Chondrocyte (in vitro differentiated cells): ENCODE measurements at regions not wholly inside any gene's neighbourhood (a gene's known extent, or its start where the extent isn't known, plus 50 kb on each side); places are given as distances from the start of the nearest gene placed in this dataset.

Experiments used
- DNase-seq: peaks from one replicate; pipeline ENCODE4 v3.0.0; 2021; ENCODE audit warnings: mixed read lengths, low spot score
- H3K27ac Mint-ChIP-seq: one replicate; pipeline ENCODE4 v1.8.0; 2021; ENCODE audit warnings: mild to moderate bottlenecking, moderate library complexity, mixed read lengths; ENCODE audit not compliant: unreplicated experiment
- H3K27me3 Mint-ChIP-seq: 2 replicates; pipeline ENCODE4 v1.8.0; 2021; ENCODE audit warnings: low read depth, mixed read lengths
- H3K36me3 Mint-ChIP-seq: 2 replicates; pipeline ENCODE4 v1.8.0; 2021; ENCODE audit warnings: low read depth, mixed read lengths
- H3K4me1 Mint-ChIP-seq: 2 replicates; pipeline ENCODE4 v1.8.0; 2021; ENCODE audit warnings: low read depth, mild to moderate bottlenecking, mixed read lengths
- H3K4me3 Mint-ChIP-seq: one replicate; pipeline ENCODE4 v1.8.0; 2021; ENCODE audit warnings: mild to moderate bottlenecking, moderate library complexity, mixed read lengths; ENCODE audit not compliant: unreplicated experiment
- H3K9me3 Mint-ChIP-seq: 2 replicates; pipeline ENCODE4 v1.8.0; 2021; ENCODE audit warnings: low read depth, mixed read lengths
- TF ChIP-seq, protein P1 (sequence below): fragments of 200-600 bp; sonication (generic); IDR thresholded peaks from 2 replicates; pipeline ENCODE4 v1.5.0; 2021; ENCODE audit warnings: antibody characterized with exemption, mild to moderate bottlenecking, moderate library complexity

DNA sequence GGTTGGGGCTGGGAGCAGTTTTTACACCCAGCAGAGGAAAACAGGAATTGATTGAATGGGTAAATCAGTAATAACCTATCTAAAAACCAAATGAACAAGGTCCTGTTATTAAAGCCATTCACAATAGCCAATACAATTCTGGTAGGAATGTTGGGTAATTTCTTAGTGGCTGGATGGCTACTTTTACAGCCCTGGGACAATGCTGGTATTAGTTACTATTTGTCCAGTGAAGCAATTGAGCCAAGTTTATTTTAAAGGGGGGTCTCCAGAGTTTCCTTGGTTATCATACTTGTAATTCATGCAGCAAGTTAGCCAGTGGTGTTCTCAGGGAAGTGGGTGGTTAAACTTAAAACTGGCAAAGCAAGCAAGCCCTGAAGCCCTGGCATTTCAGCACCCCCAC is 92.3 kb upstream of the STARD13 start:
- H3K36me3 Mint-ChIP-seq, result no peaks in the 10 kb centered on the region
- H3K27ac Mint-ChIP-seq, result no peak overlapping the region
- no peaks in the 10 kb centered on the region for H3K27me3 Mint-ChIP-seq
- H3K4me1 Mint-ChIP-seq, result peaks cover 5% of the 10 kb centered on the region
- TF ChIP-seq, protein P1, sequence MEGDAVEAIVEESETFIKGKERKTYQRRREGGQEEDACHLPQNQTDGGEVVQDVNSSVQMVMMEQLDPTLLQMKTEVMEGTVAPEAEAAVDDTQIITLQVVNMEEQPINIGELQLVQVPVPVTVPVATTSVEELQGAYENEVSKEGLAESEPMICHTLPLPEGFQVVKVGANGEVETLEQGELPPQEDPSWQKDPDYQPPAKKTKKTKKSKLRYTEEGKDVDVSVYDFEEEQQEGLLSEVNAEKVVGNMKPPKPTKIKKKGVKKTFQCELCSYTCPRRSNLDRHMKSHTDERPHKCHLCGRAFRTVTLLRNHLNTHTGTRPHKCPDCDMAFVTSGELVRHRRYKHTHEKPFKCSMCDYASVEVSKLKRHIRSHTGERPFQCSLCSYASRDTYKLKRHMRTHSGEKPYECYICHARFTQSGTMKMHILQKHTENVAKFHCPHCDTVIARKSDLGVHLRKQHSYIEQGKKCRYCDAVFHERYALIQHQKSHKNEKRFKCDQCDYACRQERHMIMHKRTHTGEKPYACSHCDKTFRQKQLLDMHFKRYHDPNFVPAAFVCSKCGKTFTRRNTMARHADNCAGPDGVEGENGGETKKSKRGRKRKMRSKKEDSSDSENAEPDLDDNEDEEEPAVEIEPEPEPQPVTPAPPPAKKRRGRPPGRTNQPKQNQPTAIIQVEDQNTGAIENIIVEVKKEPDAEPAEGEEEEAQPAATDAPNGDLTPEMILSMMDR, result no peak
- no peak overlapping the region for H3K4me3 Mint-ChIP-seq
- no peaks in the 10 kb centered on the region for H3K9me3 Mint-ChIP-seq
- no peak for DNase-seq

DNA sequence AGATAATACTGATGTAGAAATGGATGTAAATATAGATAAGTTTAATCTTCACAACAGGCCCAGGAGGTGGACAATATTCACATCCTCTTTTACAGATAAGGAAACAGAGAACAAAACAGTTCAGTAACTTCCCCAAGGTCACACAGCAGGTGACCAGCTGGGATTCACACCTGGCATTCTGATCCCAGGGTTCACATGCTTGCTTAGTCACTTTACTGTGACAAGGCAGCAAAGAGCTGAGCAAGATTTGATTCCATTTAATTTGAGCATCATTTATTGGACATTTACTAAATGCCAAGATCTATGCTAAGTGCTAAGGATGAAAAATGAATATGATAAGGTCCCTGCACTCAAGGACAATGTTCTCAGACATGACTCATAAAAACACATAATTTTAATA is 94.1 kb upstream of the STARD13 start:
- no peak overlapping the region for H3K27ac Mint-ChIP-seq
- DNase-seq, result no peak
- H3K27me3 Mint-ChIP-seq, result no peaks in the 10 kb centered on the region
- H3K4me1 Mint-ChIP-seq, result peaks cover 5% of the 10 kb centered on the region
- no peaks in the 10 kb centered on the region for H3K9me3 Mint-ChIP-seq
- no peaks in the 10 kb centered on the region for H3K36me3 Mint-ChIP-seq
- no peak overlapping the region for H3K4me3 Mint-ChIP-seq
- TF ChIP-seq, protein P1, result no peak

DNA sequence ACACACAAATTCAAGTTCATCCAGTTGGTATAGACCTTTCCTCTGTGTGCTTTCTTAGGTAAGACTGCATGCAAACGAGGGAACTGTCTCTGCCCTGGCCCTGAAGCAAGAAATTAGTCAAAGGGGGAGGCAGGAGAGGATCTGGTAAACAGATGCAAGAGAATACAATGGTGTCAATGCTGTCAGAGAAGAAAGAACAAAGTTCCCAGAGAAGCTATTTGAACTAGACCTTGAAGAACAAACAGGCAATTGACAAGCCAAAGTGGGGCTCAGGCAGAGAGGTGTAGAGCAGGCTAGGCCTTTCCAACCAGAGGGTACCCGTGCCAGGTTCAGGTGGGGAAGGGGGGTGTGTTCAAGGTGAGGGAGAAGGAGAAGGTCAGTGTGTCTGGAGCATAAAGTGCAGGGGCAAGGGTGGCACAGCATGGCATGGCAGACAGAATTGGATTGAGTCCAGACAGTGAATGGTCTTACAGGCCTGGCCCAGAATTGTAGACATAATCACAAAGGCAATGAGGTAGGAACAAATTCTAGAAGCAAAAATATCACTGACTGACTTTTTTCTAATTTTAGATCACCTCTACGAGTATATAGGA is 95.0 kb upstream of the STARD13 start:
- H3K4me1 Mint-ChIP-seq, result peaks cover 5% of the 10 kb centered on the region
- no peak overlapping the region for H3K4me3 Mint-ChIP-seq
- peak overlapping the region; percentile 28 for H3K27ac Mint-ChIP-seq

DNA sequence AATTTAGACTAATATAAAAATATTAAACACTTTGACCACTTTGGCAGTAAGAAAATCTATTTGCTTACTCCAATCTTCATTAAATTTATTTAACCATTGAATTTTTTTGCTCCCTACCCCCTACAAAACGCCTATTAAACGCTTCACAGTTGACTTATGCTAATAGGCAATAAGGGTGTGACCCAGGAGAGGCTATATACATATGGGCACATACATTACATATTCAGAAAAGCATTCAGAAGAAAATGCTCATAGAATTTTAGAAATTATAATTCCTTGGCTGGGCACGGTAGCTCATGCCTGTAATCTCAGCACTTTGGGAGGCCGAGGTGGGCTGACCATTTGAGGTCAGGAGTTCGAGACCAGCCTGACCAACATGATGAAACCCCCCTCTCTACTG is 95.6 kb upstream of the STARD13 start:
- Mint-ChIP-seq H3K36me3 (no peaks in the 10 kb centered on the region), H3K27ac (no peak overlapping the region), H3K4me3 (no peak overlapping the region), H3K27me3 (no peaks in the 10 kb centered on the region), H3K9me3 (no peaks in the 10 kb centered on the region), H3K4me1 (peaks cover 5% of the 10 kb centered on the region)
- TF ChIP-seq, protein P1, result no peak
- DNase-seq, result no peak

More for the DNA sequence above, 95.0 kb upstream of the STARD13 start:
- TF ChIP-seq, protein P1, result no peak
- Mint-ChIP-seq H3K9me3 (no peaks in the 10 kb centered on the region), H3K36me3 (no peaks in the 10 kb centered on the region), H3K27me3 (no peaks in the 10 kb centered on the region)
- no peak for DNase-seq

DNA sequence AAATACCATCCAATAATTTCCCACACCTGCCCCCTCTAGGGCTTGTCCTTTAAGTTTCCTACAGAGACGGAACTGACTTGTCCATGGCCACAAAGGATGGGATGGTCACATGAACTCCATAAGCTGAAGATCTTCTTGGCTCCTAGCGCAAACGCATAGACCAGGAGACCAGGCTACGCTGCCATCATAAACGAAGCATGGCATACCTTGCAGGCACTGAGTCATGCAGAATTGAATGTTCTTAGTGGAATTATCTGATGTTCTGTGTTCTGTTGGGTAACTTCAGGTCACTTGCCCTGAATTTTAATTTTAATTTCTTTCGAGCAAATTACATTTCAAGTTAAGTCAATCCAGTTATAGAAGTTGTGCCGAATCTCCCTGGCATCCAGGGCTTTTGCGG is 96.4 kb upstream of the STARD13 start:
- Mint-ChIP-seq H3K4me1 (peaks cover 5% of the 10 kb centered on the region), H3K27me3 (no peaks in the 10 kb centered on the region), H3K27ac (no peak overlapping the region), H3K4me3 (no peak overlapping the region), H3K9me3 (no peaks in the 10 kb centered on the region), H3K36me3 (no peaks in the 10 kb centered on the region)
- no peak for DNase-seq
- TF ChIP-seq, protein P1, result no peak
